Sigmoid colon (tissue), 3 donors: ENCODE measurements at regions not wholly inside any gene's neighbourhood (a gene's known extent, or its start where the extent isn't known, plus 50 kb on each side); places are given as distances from the start of the nearest gene placed in this dataset.

Source experiments
- POLR2A ChIP-seq, 2 donors: fragments of 450-650 bp; IDR thresholded peaks; one replicate each; pipeline ENCODE4 v1.6.1; 2016; ENCODE audit warnings: antibody characterized with exemption in 2 of 2, mild to moderate bottlenecking in 2 of 2, moderate library complexity in 2 of 2
- TF ChIP-seq, protein P1 (sequence below), 4 experiments: fragments of 450-650 bp in 3 of 4; fragments of 200-600 bp in 1 of 4; IDR thresholded peaks; one replicate each; pipeline ENCODE4 v1.5.1; 2016 to 2019; ENCODE audit warnings: antibody characterized with exemption in 4 of 4, mild to moderate bottlenecking in 3 of 4, moderate library complexity in 2 of 4

- TF ChIP-seq, protein P1, sequence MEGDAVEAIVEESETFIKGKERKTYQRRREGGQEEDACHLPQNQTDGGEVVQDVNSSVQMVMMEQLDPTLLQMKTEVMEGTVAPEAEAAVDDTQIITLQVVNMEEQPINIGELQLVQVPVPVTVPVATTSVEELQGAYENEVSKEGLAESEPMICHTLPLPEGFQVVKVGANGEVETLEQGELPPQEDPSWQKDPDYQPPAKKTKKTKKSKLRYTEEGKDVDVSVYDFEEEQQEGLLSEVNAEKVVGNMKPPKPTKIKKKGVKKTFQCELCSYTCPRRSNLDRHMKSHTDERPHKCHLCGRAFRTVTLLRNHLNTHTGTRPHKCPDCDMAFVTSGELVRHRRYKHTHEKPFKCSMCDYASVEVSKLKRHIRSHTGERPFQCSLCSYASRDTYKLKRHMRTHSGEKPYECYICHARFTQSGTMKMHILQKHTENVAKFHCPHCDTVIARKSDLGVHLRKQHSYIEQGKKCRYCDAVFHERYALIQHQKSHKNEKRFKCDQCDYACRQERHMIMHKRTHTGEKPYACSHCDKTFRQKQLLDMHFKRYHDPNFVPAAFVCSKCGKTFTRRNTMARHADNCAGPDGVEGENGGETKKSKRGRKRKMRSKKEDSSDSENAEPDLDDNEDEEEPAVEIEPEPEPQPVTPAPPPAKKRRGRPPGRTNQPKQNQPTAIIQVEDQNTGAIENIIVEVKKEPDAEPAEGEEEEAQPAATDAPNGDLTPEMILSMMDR (IDR thresholded peaks at IDR 0.05), result no peak
- no peak for TF ChIP-seq POLR2A (IDR thresholded peaks at IDR 0.05)
Measured at GRCh38 chr17:77716289-77716926, 242.1 kb upstream of the TNRC6C start.
